K562 (cell line): ENCODE measurements at regions not wholly inside any gene's neighbourhood (a gene's known extent, or its start where the extent isn't known, plus 50 kb on each side); places are given as distances from the start of the nearest gene placed in this dataset.

Source experiments
- CBX2 ChIP-seq: fragments of 200-600 bp; sonication (generic); IDR thresholded peaks from one replicate; pipeline ENCODE4 v1.6.1; 2012; ENCODE audit warnings: mild to moderate bottlenecking, low read length, inconsistent platforms; ENCODE audit not compliant: insufficient read depth, poor library complexity, severe bottlenecking
- DPF2 ChIP-seq: fragments of 450-650 bp; IDR thresholded peaks from 2 replicates; pipeline ENCODE4 v1.6.1; 2016
- JUN ChIP-seq, 2 experiments: sonication (generic) in 1 of 2; formaldehyde crosslinking in 1 of 2; IDR thresholded peaks; 2 replicates each; pipeline versions ENCODE4 v1.6.1 to v1.8.0; 2012 to 2022; ENCODE audit warnings: borderline replicate concordance in 2 of 2, mild to moderate bottlenecking in 2 of 2, improper control_type of control experiment in 1 of 2, low read depth in 1 of 2, low read length in 1 of 2, missing genetic modification reagents in 1 of 2
- MCM5 ChIP-seq: fragments of 450-650 bp; IDR thresholded peaks from 2 replicates; pipeline ENCODE4 v1.6.1; 2016; ENCODE audit warnings: low read depth
- PCBP1 ChIP-seq: fragments of 200-400 bp; formaldehyde crosslinking; IDR thresholded peaks from 2 replicates; pipeline ENCODE4 v1.6.1; 2018; ENCODE audit warnings: mild to moderate bottlenecking, low read depth, low read length; ENCODE audit not compliant: poor library complexity, severe bottlenecking
- PHF8 ChIP-seq: fragments of 200-600 bp; sonication (generic); IDR thresholded peaks from 2 replicates; pipeline ENCODE4 v1.6.1; 2012; ENCODE audit warnings: mixed run types, mild to moderate bottlenecking, inconsistent platforms, low read length, moderate library complexity, borderline replicate concordance
- POLR2AphosphoS5 ChIP-seq: IDR thresholded peaks from 2 replicates; pipeline ENCODE4 v1.6.1; 2011; ENCODE audit warnings: mild to moderate bottlenecking, low read depth, low read length, moderate library complexity; ENCODE audit not compliant: control insufficient read depth, insufficient read depth
- RCOR1 ChIP-seq, 2 experiments: IDR thresholded peaks; 2 replicates each; pipeline ENCODE4 v1.6.1; 2012; ENCODE audit warnings: low read depth in 2 of 2, low read length in 2 of 2, borderline replicate concordance in 1 of 2, improper control_type of control experiment in 1 of 2
- RFX5 ChIP-seq: IDR thresholded peaks from 2 replicates; pipeline ENCODE4 v1.6.1; 2011; ENCODE audit warnings: low read depth, mild to moderate bottlenecking, improper control_type of control experiment, low read length
- TAF1 ChIP-seq: IDR thresholded peaks from 2 replicates; pipeline ENCODE4 v1.6.1; 2011; ENCODE audit warnings: mild to moderate bottlenecking, low read length, moderate library complexity; ENCODE audit not compliant: insufficient read depth, control insufficient read depth, severe bottlenecking; ENCODE audit errors: extremely low read depth
- ZSCAN32 ChIP-seq: fragments of 450-650 bp; formaldehyde crosslinking; IDR thresholded peaks from 2 replicates; pipeline ENCODE4 v1.4.0; 2020; ENCODE audit warnings: mild to moderate bottlenecking, moderate library complexity
- TF ChIP-seq, protein P1 (sequence below), 2 experiments: fragments of 450-650 bp in 1 of 2; sonication (generic) in 1 of 2; formaldehyde crosslinking in 1 of 2; IDR thresholded peaks; 2 replicates each; pipeline versions ENCODE4 v1.7.1 to v1.9.0; 2016 to 2022; ENCODE audit warnings: inconsistent platforms in 1 of 2, mild to moderate bottlenecking in 1 of 2, missing genetic modification reagents in 1 of 2
- TF ChIP-seq, protein P2 (sequence below), 2 experiments: fragments of 450-650 bp in 1 of 2; IDR thresholded peaks; 2 replicates each; pipeline ENCODE4 v1.6.1; 2011 to 2017; ENCODE audit warnings: low read depth in 2 of 2, antibody characterized with exemption in 1 of 2, borderline replicate concordance in 1 of 2, low read length in 1 of 2, mild to moderate bottlenecking in 1 of 2, mixed read lengths in 1 of 2; ENCODE audit not compliant: control insufficient read depth in 1 of 2

DNA sequence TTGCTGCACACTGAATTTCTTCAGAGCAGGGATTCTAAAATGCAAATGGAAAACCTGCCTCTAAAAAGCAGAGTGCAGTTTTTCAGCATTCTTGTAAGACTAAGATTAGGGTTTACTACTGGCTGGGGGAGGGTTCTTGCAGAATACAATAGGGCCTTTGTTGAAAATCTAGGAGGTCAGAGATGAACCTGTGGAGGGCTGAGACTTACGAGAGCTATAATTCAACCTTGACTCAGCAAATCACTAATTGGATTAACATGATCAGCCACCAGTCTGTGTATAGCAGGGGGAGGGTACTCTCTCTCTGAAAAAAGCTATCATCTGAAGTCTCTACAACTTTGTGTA, 92.6 kb upstream of the HIF1A start:
- TF ChIP-seq RFX5 (no peak), CBX2 (no peak), DPF2 (no peak), MCM5 (no peak), ZSCAN32 (CRISPR knock-in tag) (no peak), PHF8 (no peak), PCBP1 (no peak), TAF1 (no peak), RCOR1 (IDR thresholded peaks at IDR 0.05; ENCODE audit: borderline replicate concordance in 1 of 2, low read depth in 2 of 2, low read length in 2 of 2) (no peak), POLR2AphosphoS5 (no peak), JUN (IDR thresholded peaks at IDR 0.05; ENCODE audit: borderline replicate concordance, low read depth, low read length) (no peak), JUN (CRISPR knock-in tag; IDR thresholded peaks at IDR 0.05; ENCODE audit: borderline replicate concordance) (no peak)
- TF ChIP-seq, protein P1, sequence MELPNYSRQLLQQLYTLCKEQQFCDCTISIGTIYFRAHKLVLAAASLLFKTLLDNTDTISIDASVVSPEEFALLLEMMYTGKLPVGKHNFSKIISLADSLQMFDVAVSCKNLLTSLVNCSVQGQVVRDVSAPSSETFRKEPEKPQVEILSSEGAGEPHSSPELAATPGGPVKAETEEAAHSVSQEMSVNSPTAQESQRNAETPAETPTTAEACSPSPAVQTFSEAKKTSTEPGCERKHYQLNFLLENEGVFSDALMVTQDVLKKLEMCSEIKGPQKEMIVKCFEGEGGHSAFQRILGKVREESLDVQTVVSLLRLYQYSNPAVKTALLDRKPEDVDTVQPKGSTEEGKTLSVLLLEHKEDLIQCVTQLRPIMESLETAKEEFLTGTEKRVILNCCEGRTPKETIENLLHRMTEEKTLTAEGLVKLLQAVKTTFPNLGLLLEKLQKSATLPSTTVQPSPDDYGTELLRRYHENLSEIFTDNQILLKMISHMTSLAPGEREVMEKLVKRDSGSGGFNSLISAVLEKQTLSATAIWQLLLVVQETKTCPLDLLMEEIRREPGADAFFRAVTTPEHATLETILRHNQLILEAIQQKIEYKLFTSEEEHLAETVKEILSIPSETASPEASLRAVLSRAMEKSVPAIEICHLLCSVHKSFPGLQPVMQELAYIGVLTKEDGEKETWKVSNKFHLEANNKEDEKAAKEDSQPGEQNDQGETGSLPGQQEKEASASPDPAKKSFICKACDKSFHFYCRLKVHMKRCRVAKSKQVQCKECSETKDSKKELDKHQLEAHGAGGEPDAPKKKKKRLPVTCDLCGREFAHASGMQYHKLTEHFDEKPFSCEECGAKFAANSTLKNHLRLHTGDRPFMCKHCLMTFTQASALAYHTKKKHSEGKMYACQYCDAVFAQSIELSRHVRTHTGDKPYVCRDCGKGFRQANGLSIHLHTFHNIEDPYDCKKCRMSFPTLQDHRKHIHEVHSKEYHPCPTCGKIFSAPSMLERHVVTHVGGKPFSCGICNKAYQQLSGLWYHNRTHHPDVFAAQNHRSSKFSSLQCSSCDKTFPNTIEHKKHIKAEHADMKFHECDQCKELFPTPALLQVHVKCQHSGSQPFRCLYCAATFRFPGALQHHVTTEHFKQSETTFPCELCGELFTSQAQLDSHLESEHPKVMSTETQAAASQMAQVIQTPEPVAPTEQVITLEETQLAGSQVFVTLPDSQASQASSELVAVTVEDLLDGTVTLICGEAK (IDR thresholded peaks at IDR 0.05): no peak
- TF ChIP-seq, protein P1 (CRISPR knock-in tag; IDR thresholded peaks at IDR 0.05): no peak
- TF ChIP-seq, protein P2, sequence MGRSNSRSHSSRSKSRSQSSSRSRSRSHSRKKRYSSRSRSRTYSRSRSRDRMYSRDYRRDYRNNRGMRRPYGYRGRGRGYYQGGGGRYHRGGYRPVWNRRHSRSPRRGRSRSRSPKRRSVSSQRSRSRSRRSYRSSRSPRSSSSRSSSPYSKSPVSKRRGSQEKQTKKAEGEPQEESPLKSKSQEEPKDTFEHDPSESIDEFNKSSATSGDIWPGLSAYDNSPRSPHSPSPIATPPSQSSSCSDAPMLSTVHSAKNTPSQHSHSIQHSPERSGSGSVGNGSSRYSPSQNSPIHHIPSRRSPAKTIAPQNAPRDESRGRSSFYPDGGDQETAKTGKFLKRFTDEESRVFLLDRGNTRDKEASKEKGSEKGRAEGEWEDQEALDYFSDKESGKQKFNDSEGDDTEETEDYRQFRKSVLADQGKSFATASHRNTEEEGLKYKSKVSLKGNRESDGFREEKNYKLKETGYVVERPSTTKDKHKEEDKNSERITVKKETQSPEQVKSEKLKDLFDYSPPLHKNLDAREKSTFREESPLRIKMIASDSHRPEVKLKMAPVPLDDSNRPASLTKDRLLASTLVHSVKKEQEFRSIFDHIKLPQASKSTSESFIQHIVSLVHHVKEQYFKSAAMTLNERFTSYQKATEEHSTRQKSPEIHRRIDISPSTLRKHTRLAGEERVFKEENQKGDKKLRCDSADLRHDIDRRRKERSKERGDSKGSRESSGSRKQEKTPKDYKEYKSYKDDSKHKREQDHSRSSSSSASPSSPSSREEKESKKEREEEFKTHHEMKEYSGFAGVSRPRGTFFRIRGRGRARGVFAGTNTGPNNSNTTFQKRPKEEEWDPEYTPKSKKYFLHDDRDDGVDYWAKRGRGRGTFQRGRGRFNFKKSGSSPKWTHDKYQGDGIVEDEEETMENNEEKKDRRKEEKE (IDR thresholded peaks at IDR 0.05; ENCODE audit: borderline replicate concordance in 1 of 2, control insufficient read depth in 1 of 2, low read depth in 2 of 2, low read length in 1 of 2): no peak
